Panc1 (cell line): ENCODE measurements at regions not wholly inside any gene's neighbourhood (a gene's known extent, or its start where the extent isn't known, plus 50 kb on each side); places are given as distances from the start of the nearest gene placed in this dataset.

Experiments used
- ATAC-seq: fragments of 200-7000 bp; cut with Tn5 transposase; 2 replicates; pipeline ENCODE4 v1.9.1; 2020; ENCODE audit warnings: mild to moderate bottlenecking, moderate library complexity
- BruUV-seq: library from RNA; stranded (reverse); fragments of 400-500 nt; replicated peaks from 2 replicates; lab custom pipeline; 2021; lab: Mats Ljungman, UMichigan
- CTCF ChIA-PET: fragments of 300-600 bp; sonication (Branson Sonifier 250); formaldehyde crosslinking; loops from one replicate; lab custom pipeline; 2022; ENCODE audit warnings: antibody characterized with exemption; lab: Charles Lee
- POLR2A ChIA-PET: fragments of 300-600 bp; sonication (Branson Sonifier 250); formaldehyde crosslinking; loops from one replicate; lab custom pipeline; 2022; ENCODE audit warnings: antibody characterized with exemption; lab: Charles Lee
- DNase-seq: peaks from one replicate; pipeline ENCODE4 v3.0.0-alpha.2; 2010; ENCODE audit warnings: low read depth, low spot score
- H3K27ac ChIP-seq: 2 replicates; pipeline ENCODE4 v1.5.1; 2011; ENCODE audit warnings: mild to moderate bottlenecking, low read length, inconsistent platforms
- H3K27me3 ChIP-seq: fragments of 200-500 bp; sonication (Bioruptor generic); 2 replicates; pipeline ENCODE4 v1.6.0; 2014; ENCODE audit warnings: low read length, inconsistent platforms; ENCODE audit not compliant: control insufficient read depth, insufficient read depth
- H3K36me3 ChIP-seq: fragments of 200-500 bp; sonication (Bioruptor generic); 2 replicates; pipeline ENCODE4 v1.5.1; 2014; ENCODE audit warnings: inconsistent platforms, mild to moderate bottlenecking, low read length, moderate library complexity; ENCODE audit not compliant: control insufficient read depth, insufficient read depth
- H3K4me1 ChIP-seq: 2 replicates; pipeline ENCODE4 v1.5.1; 2011; ENCODE audit warnings: inconsistent platforms, mild to moderate bottlenecking, low read length, moderate library complexity; ENCODE audit not compliant: control insufficient read depth, insufficient read depth
- H3K4me3 ChIP-seq, 2 experiments: 2 replicates each; pipeline ENCODE4 v1.5.1; 2011 to 2012; ENCODE audit warnings: low read depth in 2 of 2, low read length in 2 of 2, mild to moderate bottlenecking in 2 of 2, inconsistent platforms in 1 of 2, moderate library complexity in 1 of 2
- H3K9me3 ChIP-seq: fragments of 200-500 bp; sonication (Bioruptor generic); 2 replicates; pipeline ENCODE4 v1.5.1; 2014; ENCODE audit warnings: low read depth, mild to moderate bottlenecking, inconsistent platforms, low read length, moderate library complexity; ENCODE audit not compliant: control insufficient read depth, insufficient read depth
- POLR2AphosphoS5 ChIP-seq: IDR thresholded peaks from 2 replicates; pipeline ENCODE4 v1.6.1; 2012; ENCODE audit warnings: mild to moderate bottlenecking, low read depth, low read length, moderate library complexity
- SIN3A ChIP-seq: IDR thresholded peaks from 2 replicates; pipeline ENCODE4 v1.6.1; 2012; ENCODE audit warnings: low read depth, mild to moderate bottlenecking, low read length, moderate library complexity, borderline replicate concordance; ENCODE audit not compliant: insufficient read depth
- TCF7L2 ChIP-seq: IDR thresholded peaks from 2 replicates; pipeline ENCODE4 v1.6.1; 2011; ENCODE audit warnings: mild to moderate bottlenecking, low read depth, low read length, inconsistent platforms
- in situ Hi-C: cut with HindIII; loops from 2 replicates; pipeline ENCODE4 v1.10.0; 2016; ENCODE audit warnings: low sequenced_read_pairs, low pct_unique_long_range_greater_than_20kb
- intact Hi-C: fragments of 100-400 bp; cut with micrococcal nuclease; formaldehyde crosslinking; loops from one replicate; pipeline ENCODE4 v1.10.0; 2022; ENCODE audit not compliant: unreplicated experiment
- TF ChIP-seq, protein P1 (sequence below), 2 experiments: IDR thresholded peaks; 2 replicates each; pipeline ENCODE4 v1.6.1; 2011 to 2012; ENCODE audit warnings: low read depth in 2 of 2, control low read depth in 1 of 2, low read length in 1 of 2, mild to moderate bottlenecking in 1 of 2, moderate library complexity in 1 of 2; ENCODE audit not compliant: insufficient read depth in 1 of 2
- TF ChIP-seq, protein P2 (sequence below): fragments of 450-650 bp; IDR thresholded peaks from 2 replicates; pipeline ENCODE4 v1.5.1; 2017; ENCODE audit warnings: mild to moderate bottlenecking

DNA sequence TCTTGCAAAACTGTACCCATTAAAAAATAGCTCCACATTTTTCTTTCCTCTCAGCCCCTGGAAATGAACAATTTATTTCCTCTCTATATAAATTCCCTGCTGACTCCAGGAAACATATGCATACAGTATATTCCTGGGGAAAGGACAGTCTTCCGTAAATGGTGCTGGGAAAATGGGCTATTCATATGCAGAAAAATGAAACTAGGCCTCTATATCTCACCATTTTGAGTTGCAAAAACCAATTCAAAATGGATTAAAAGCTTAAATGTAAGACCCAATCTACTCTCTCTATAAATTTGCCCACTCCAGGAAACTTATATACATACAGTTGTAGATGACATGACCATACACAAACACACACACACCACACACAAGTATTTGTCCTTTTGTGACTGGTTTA is 85.9 kb upstream of the GPR149 start:
- Histone ChIP-seq H3K4me3 (no peak overlapping the region), H3K9me3 (no peaks in the 10 kb centered on the region), H3K4me1 (no peaks in the 10 kb centered on the region), H3K27ac (no peak overlapping the region), H3K36me3 (no peaks in the 10 kb centered on the region), H3K27me3 (no peaks in the 10 kb centered on the region)
- ChIA-PET POLR2A (no interaction called here), CTCF (no interaction called here)
- in situ Hi-C loops (no loop called here), intact Hi-C loops (no loop called here)
- DNase-seq = no peak
- BruUV-seq = no TSS peak
- ATAC-seq = no peak
- TF ChIP-seq TCF7L2 = no peak
- TF ChIP-seq, protein P1, sequence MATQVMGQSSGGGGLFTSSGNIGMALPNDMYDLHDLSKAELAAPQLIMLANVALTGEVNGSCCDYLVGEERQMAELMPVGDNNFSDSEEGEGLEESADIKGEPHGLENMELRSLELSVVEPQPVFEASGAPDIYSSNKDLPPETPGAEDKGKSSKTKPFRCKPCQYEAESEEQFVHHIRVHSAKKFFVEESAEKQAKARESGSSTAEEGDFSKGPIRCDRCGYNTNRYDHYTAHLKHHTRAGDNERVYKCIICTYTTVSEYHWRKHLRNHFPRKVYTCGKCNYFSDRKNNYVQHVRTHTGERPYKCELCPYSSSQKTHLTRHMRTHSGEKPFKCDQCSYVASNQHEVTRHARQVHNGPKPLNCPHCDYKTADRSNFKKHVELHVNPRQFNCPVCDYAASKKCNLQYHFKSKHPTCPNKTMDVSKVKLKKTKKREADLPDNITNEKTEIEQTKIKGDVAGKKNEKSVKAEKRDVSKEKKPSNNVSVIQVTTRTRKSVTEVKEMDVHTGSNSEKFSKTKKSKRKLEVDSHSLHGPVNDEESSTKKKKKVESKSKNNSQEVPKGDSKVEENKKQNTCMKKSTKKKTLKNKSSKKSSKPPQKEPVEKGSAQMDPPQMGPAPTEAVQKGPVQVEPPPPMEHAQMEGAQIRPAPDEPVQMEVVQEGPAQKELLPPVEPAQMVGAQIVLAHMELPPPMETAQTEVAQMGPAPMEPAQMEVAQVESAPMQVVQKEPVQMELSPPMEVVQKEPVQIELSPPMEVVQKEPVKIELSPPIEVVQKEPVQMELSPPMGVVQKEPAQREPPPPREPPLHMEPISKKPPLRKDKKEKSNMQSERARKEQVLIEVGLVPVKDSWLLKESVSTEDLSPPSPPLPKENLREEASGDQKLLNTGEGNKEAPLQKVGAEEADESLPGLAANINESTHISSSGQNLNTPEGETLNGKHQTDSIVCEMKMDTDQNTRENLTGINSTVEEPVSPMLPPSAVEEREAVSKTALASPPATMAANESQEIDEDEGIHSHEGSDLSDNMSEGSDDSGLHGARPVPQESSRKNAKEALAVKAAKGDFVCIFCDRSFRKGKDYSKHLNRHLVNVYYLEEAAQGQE (IDR thresholded peaks at IDR 0.05; ENCODE audit: insufficient read depth in 1 of 2, low read depth in 2 of 2, low read length in 1 of 2) = no peak
- TF ChIP-seq POLR2AphosphoS5 = no peak
- TF ChIP-seq SIN3A = no peak
- TF ChIP-seq, protein P2, sequence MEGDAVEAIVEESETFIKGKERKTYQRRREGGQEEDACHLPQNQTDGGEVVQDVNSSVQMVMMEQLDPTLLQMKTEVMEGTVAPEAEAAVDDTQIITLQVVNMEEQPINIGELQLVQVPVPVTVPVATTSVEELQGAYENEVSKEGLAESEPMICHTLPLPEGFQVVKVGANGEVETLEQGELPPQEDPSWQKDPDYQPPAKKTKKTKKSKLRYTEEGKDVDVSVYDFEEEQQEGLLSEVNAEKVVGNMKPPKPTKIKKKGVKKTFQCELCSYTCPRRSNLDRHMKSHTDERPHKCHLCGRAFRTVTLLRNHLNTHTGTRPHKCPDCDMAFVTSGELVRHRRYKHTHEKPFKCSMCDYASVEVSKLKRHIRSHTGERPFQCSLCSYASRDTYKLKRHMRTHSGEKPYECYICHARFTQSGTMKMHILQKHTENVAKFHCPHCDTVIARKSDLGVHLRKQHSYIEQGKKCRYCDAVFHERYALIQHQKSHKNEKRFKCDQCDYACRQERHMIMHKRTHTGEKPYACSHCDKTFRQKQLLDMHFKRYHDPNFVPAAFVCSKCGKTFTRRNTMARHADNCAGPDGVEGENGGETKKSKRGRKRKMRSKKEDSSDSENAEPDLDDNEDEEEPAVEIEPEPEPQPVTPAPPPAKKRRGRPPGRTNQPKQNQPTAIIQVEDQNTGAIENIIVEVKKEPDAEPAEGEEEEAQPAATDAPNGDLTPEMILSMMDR = no peak

DNA sequence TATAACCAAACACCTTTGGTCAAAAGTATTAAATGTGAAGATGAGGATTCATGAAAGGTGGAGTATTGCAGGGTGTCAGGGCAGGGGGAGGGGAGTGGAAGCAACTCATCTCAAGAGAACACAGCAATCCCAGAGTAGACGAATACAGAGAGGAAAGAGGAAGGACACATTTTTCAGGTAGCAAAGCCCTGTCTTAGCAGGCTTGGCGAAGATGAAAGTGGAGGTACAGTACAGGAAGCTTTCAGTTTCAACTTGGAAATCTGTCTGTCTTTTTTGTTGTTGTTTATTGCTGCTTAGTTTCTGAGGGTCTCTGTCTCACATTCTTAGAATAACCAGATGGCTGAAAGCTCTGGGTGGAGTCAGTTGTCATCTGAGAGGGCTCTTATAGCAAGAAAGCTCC is 80.8 kb upstream of the GPR149 start:
- no peaks in the 10 kb centered on the region for H3K27me3 ChIP-seq
- ATAC-seq = no peak
- H3K9me3 ChIP-seq = no peaks in the 10 kb centered on the region
- POLR2A ChIA-PET = no interaction called here
- H3K4me3 ChIP-seq = peak overlapping the region in 1 of 2 experiments; percentile 22; a peak in 2 of 4 replicates
- intact Hi-C loops = no loop called here
- no peak for DNase-seq
- no peaks in the 10 kb centered on the region for H3K4me1 ChIP-seq
- in situ Hi-C loops = no loop called here
- TF ChIP-seq, protein P2 = no peak
- TF ChIP-seq POLR2AphosphoS5 (no peak), TCF7L2 (no peak), SIN3A (no peak)
- TF ChIP-seq, protein P1 (IDR thresholded peaks at IDR 0.05; ENCODE audit: insufficient read depth in 1 of 2, low read depth in 2 of 2, low read length in 1 of 2) = no peak
- CTCF ChIA-PET = no interaction called here
- no peaks in the 10 kb centered on the region for H3K36me3 ChIP-seq
- BruUV-seq = no TSS peak
- H3K27ac ChIP-seq = no peak overlapping the region
